Uterus (tissue), 3 donors: ENCODE measurements at regions not wholly inside any gene's neighbourhood (a gene's known extent, or its start where the extent isn't known, plus 50 kb on each side); places are given as distances from the start of the nearest gene placed in this dataset.

Source experiments
- DNase-seq, 2 donors: peaks; one replicate each; pipeline ENCODE4 v3.0.0-alpha.2; 2019 to 2020
- H3K27ac ChIP-seq, 2 donors: fragments of 200-600 bp; sonication (generic); 1 replicate in 1 of 2; 2 replicates in 1 of 2; pipeline ENCODE4 v1.5.1; 2016 to 2018
- H3K27me3 ChIP-seq, 2 donors: fragments of 200-600 bp; sonication (generic); one replicate each; pipeline ENCODE4 v1.5.1; 2018 to 2019; ENCODE audit warnings: control low read depth in 1 of 2
- H3K36me3 ChIP-seq, 2 donors: fragments of 200-600 bp; sonication (generic); one replicate each; pipeline ENCODE4 v1.5.1; 2019; ENCODE audit warnings: control low read depth in 1 of 2
- H3K4me1 ChIP-seq, 2 donors: fragments of 200-600 bp; sonication (generic); one replicate each; pipeline ENCODE4 v1.5.1; 2018 to 2019; ENCODE audit warnings: control low read depth in 1 of 2
- H3K4me3 ChIP-seq, 2 donors: fragments of 200-600 bp; sonication (generic); 1 replicate in 1 of 2; 2 replicates in 1 of 2; pipeline ENCODE4 v1.5.1; 2018 to 2019; ENCODE audit warnings: mild to moderate bottlenecking in 1 of 2
- H3K9me3 ChIP-seq, 2 donors: fragments of 200-600 bp; sonication (generic); one replicate each; pipeline ENCODE4 v1.5.1; 2019; ENCODE audit warnings: control low read depth in 1 of 2
- CTCF ChIP-seq, 4 experiments: fragments of 200-600 bp in 2 of 4; fragments of 450-650 bp in 2 of 4; sonication (generic) in 2 of 4; IDR thresholded peaks; one replicate each; pipeline ENCODE4 v1.5.1; 2016 to 2019; ENCODE audit warnings: antibody characterized with exemption in 4 of 4, mild to moderate bottlenecking in 2 of 4, moderate library complexity in 1 of 4
- POLR2A ChIP-seq, 2 donors: fragments of 450-650 bp; IDR thresholded peaks; one replicate each; pipeline ENCODE4 v1.6.1; 2016; ENCODE audit warnings: antibody characterized with exemption in 2 of 2, mild to moderate bottlenecking in 1 of 2, moderate library complexity in 1 of 2
- intact Hi-C: fragments of 100-400 bp; cut with DNase I; formaldehyde crosslinking; loops from one replicate; pipeline ENCODE4 v1.15.1; 2023; ENCODE audit warnings: low total_unique reads
- donor health status: DM: yes; HTN: yes; CAD: no.

- Histone ChIP-seq H3K4me3 (no peak overlapping the region), H3K27ac (no peak overlapping the region), H3K9me3 (no peaks in the 10 kb centered on the region), H3K4me1 (no peaks in the 10 kb centered on the region), H3K36me3 (no peaks in the 10 kb centered on the region), H3K27me3 (no peaks in the 10 kb centered on the region)
- DNase-seq = no peak
- intact Hi-C loops = no loop called here
- no peak for TF ChIP-seq POLR2A (IDR thresholded peaks at IDR 0.05)
Observed at GRCh38 chr3:168272343-168272985, 176.7 kb upstream of the GOLIM4 start.

- TF ChIP-seq POLR2A (IDR thresholded peaks at IDR 0.05) (no peak), CTCF (IDR thresholded peaks at IDR 0.05) (no peak)
- no peaks in the 10 kb centered on the region for H3K9me3 ChIP-seq
- intact Hi-C loops = no loop called here
- H3K4me3 ChIP-seq = no peak overlapping the region
- H3K4me1 ChIP-seq = no peaks in the 10 kb centered on the region
- no peaks in the 10 kb centered on the region for H3K27me3 ChIP-seq
- no peak for DNase-seq
- H3K27ac ChIP-seq = no peak overlapping the region
- no peaks in the 10 kb centered on the region for H3K36me3 ChIP-seq
Observed at GRCh38 chr3:168271932-168272331, 176.2 kb upstream of the GOLIM4 start.

GRCh38 chr3:168269001-168269400 is 173.3 kb upstream of the GOLIM4 start:
- no peak overlapping the region for H3K4me3 ChIP-seq
- DNase-seq = no peak
- TF ChIP-seq POLR2A (IDR thresholded peaks at IDR 0.05) (no peak), CTCF (IDR thresholded peaks at IDR 0.05) (no peak)
- intact Hi-C loops = no loop called here
- H3K9me3 ChIP-seq = no peaks in the 10 kb centered on the region
- no peaks in the 10 kb centered on the region for H3K27me3 ChIP-seq
- H3K36me3 ChIP-seq = no peaks in the 10 kb centered on the region
- H3K4me1 ChIP-seq = no peaks in the 10 kb centered on the region
- no peak overlapping the region for H3K27ac ChIP-seq

- TF ChIP-seq CTCF (IDR thresholded peaks at IDR 0.05) (no peak), POLR2A (IDR thresholded peaks at IDR 0.05) (no peak)
- Histone ChIP-seq H3K27me3 (no peaks in the 10 kb centered on the region), H3K27ac (no peak overlapping the region), H3K4me1 (no peaks in the 10 kb centered on the region), H3K9me3 (no peaks in the 10 kb centered on the region), H3K36me3 (no peaks in the 10 kb centered on the region), H3K4me3 (no peak overlapping the region)
- DNase-seq = no peak
- intact Hi-C loops = no loop called here
Observed at GRCh38 chr3:168267179-168267578, 171.5 kb upstream of the GOLIM4 start.

GRCh38 chr3:168266335-168266734 is 170.6 kb upstream of the GOLIM4 start:
- TF ChIP-seq POLR2A (IDR thresholded peaks at IDR 0.05) (no peak), CTCF (IDR thresholded peaks at IDR 0.05) (no peak)
- Histone ChIP-seq H3K27ac (no peak overlapping the region), H3K4me1 (no peaks in the 10 kb centered on the region), H3K27me3 (no peaks in the 10 kb centered on the region), H3K36me3 (no peaks in the 10 kb centered on the region), H3K4me3 (no peak overlapping the region), H3K9me3 (no peaks in the 10 kb centered on the region)
- intact Hi-C loops = no loop called here
- DNase-seq = no peak

GRCh38 chr3:168262887-168263286 is 167.2 kb upstream of the GOLIM4 start:
- no peak overlapping the region for H3K27ac ChIP-seq
- H3K4me1 ChIP-seq = no peaks in the 10 kb centered on the region
- intact Hi-C loops = no loop called here

More at GRCh38 chr3:168262887-168263286, 167.2 kb upstream of the GOLIM4 start:
- Histone ChIP-seq H3K36me3 (no peaks in the 10 kb centered on the region), H3K4me3 (no peak overlapping the region), H3K9me3 (no peaks in the 10 kb centered on the region), H3K27me3 (no peaks in the 10 kb centered on the region)
- TF ChIP-seq CTCF (IDR thresholded peaks at IDR 0.05) = no peak
- no peak for TF ChIP-seq POLR2A (IDR thresholded peaks at IDR 0.05)
- DNase-seq = no peak
